Liver (tissue), 8 donors: ENCODE measurements at regions not wholly inside any gene's neighbourhood (a gene's known extent, or its start where the extent isn't known, plus 50 kb on each side); places are given as distances from the start of the nearest gene placed in this dataset.

Experiments
- DNase-seq: peaks from one replicate; pipeline ENCODE4 v3.0.0-alpha.2; 2017; ENCODE audit warnings: low spot score
- H3K27ac ChIP-seq, 2 donors: one replicate each; pipeline ENCODE4 v1.7.0; 2013; ENCODE audit warnings: inconsistent platforms in 2 of 2, low read length in 2 of 2, control low read depth in 1 of 2, low read depth in 1 of 2, mild to moderate bottlenecking in 1 of 2
- H3K27me3 ChIP-seq, 4 donors: one replicate each; pipeline versions ENCODE4 v1.6.1 to v1.7.0; 2013; ENCODE audit warnings: low read length in 3 of 4, inconsistent platforms in 1 of 4, mild to moderate bottlenecking in 1 of 4, moderate library complexity in 1 of 4; ENCODE audit not compliant: control insufficient read depth in 4 of 4, insufficient read depth in 4 of 4
- H3K36me3 ChIP-seq, 4 donors: one replicate each; pipeline versions ENCODE4 v1.6.1 to v1.7.0; 2013; ENCODE audit warnings: low read length in 3 of 4, mild to moderate bottlenecking in 3 of 4, low read depth in 1 of 4, moderate library complexity in 1 of 4; ENCODE audit not compliant: control insufficient read depth in 4 of 4, insufficient read depth in 3 of 4
- H3K4me1 ChIP-seq, 4 donors: one replicate each; pipeline versions ENCODE4 v1.6.1 to v1.7.0; 2013; ENCODE audit warnings: low read length in 3 of 4, mild to moderate bottlenecking in 3 of 4, moderate library complexity in 1 of 4; ENCODE audit not compliant: control insufficient read depth in 4 of 4, insufficient read depth in 4 of 4
- H3K4me3 ChIP-seq, 3 donors: one replicate each; pipeline versions ENCODE4 v1.6.1 to v1.7.0; 2013; ENCODE audit warnings: low read length in 3 of 3, control low read depth in 1 of 3, low read depth in 1 of 3, mild to moderate bottlenecking in 1 of 3
- H3K9ac ChIP-seq, 2 donors: one replicate each; pipeline ENCODE4 v1.7.0; 2013; ENCODE audit warnings: low read length in 2 of 2, mild to moderate bottlenecking in 2 of 2, moderate library complexity in 2 of 2, control low read depth in 1 of 2, low read depth in 1 of 2
- H3K9me3 ChIP-seq, 4 donors: one replicate each; pipeline versions ENCODE4 v1.6.1 to v1.7.0; 2013; ENCODE audit warnings: low read length in 3 of 4; ENCODE audit not compliant: control insufficient read depth in 4 of 4
- CTCF ChIP-seq: fragments of 150-350 bp; IDR thresholded peaks from 2 replicates; pipeline ENCODE4 v1.5.1; 2017; ENCODE audit warnings: improper control_type of control experiment, low read depth, low read length; ENCODE audit not compliant: missing input control
- EGR1 ChIP-seq, 2 donors: IDR thresholded peaks; 2 replicates each; pipeline ENCODE4 v1.6.1; 2016 to 2018; ENCODE audit warnings: antibody characterized with exemption in 2 of 2, low read depth in 2 of 2
- FOXA2 ChIP-seq: IDR thresholded peaks from 2 replicates; pipeline ENCODE4 v1.6.1; 2016; ENCODE audit warnings: antibody characterized with exemption
- GABPA ChIP-seq, 2 donors: IDR thresholded peaks in 1 of 2; conservative IDR thresholded peaks in 1 of 2; 2 replicates each; pipeline ENCODE4 v1.6.1; 2016; ENCODE audit warnings: antibody characterized with exemption in 2 of 2, mild to moderate bottlenecking in 1 of 2, moderate library complexity in 1 of 2
- HNF4A ChIP-seq, 2 donors: conservative IDR thresholded peaks; 2 replicates each; pipeline ENCODE4 v1.6.1; 2016; ENCODE audit warnings: antibody characterized with exemption in 2 of 2, mild to moderate bottlenecking in 2 of 2
- HNF4G ChIP-seq: IDR thresholded peaks from 2 replicates; pipeline ENCODE4 v1.6.1; 2016; ENCODE audit warnings: antibody characterized with exemption
- JUND ChIP-seq, 2 donors: IDR thresholded peaks; 2 replicates each; pipeline ENCODE4 v1.6.1; 2016; ENCODE audit warnings: antibody characterized with exemption in 2 of 2
- MAX ChIP-seq: IDR thresholded peaks from 2 replicates; pipeline ENCODE4 v1.6.1; 2016; ENCODE audit warnings: antibody characterized with exemption
- NR2F2 ChIP-seq: IDR thresholded peaks from 2 replicates; pipeline ENCODE4 v1.6.1; 2016; ENCODE audit warnings: antibody characterized with exemption
- REST ChIP-seq: IDR thresholded peaks from 2 replicates; pipeline ENCODE4 v1.6.1; 2016; ENCODE audit warnings: antibody characterized with exemption, mild to moderate bottlenecking
- RXRA ChIP-seq, 2 donors: IDR thresholded peaks; 2 replicates each; pipeline ENCODE4 v1.6.1; 2017 to 2018; ENCODE audit warnings: antibody characterized with exemption in 2 of 2, mild to moderate bottlenecking in 1 of 2
- SP1 ChIP-seq: IDR thresholded peaks from 2 replicates; pipeline ENCODE4 v1.6.1; 2018; ENCODE audit warnings: antibody characterized with exemption, mild to moderate bottlenecking
- TAF1 ChIP-seq: conservative IDR thresholded peaks from 2 replicates; pipeline ENCODE4 v1.6.1; 2016; ENCODE audit warnings: antibody characterized with exemption, mild to moderate bottlenecking
- YY1 ChIP-seq: IDR thresholded peaks from 2 replicates; pipeline ENCODE4 v1.6.1; 2016; ENCODE audit warnings: antibody characterized with exemption, mild to moderate bottlenecking
- ZBTB33 ChIP-seq: IDR thresholded peaks from 2 replicates; pipeline ENCODE4 v1.6.1; 2016; ENCODE audit warnings: antibody characterized with exemption
- WGBS: extraction: QIAGEN DNeasy Blood & Tissue Kit; methylation state at CpG from one replicate; pipeline ENCODE4 v1.1.7; 2013; 5-methylcytosine and 5-hydroxymethylcytosine counted together
- donor health status: healthy.
- donor health status: healthy.
- donor health status: healthy.
- donor health status: healthy.
- donor health status: healthy.

GRCh38 chr1:172834609-172835008 lies 175.7 kb downstream of the FASLG start (continued):
- no peak for TF ChIP-seq RXRA (IDR thresholded peaks at IDR 0.05)
- TF ChIP-seq EGR1 (IDR thresholded peaks at IDR 0.05; ENCODE audit: low read depth in 2 of 2) = no peak
- TF ChIP-seq TAF1 = no peak
- no peak for TF ChIP-seq SP1

- DNase-seq = no peak
- 97% methylated on average over 2 of the region's 2 CpGs for WGBS
- H3K36me3 ChIP-seq = no peaks in the 10 kb centered on the region
- TF ChIP-seq REST = no peak
- H3K27me3 ChIP-seq = no peaks in the 10 kb centered on the region
- H3K9me3 ChIP-seq = no peaks in the 10 kb centered on the region
- no peak overlapping the region for H3K4me3 ChIP-seq
- H3K9ac ChIP-seq = no peak overlapping the region
- no peak overlapping the region for H3K27ac ChIP-seq
- no peaks in the 10 kb centered on the region for H3K4me1 ChIP-seq
Measured at GRCh38 chr1:172835834-172836233, 176.9 kb downstream of the FASLG start.

GRCh38 chr1:172837816-172838679 lies 179.1 kb downstream of the FASLG start:
- H3K27me3 ChIP-seq = no peaks in the 10 kb centered on the region
- no peak overlapping the region for H3K27ac ChIP-seq
- H3K4me3 ChIP-seq = no peak overlapping the region
- H3K4me1 ChIP-seq = no peaks in the 10 kb centered on the region
- H3K9ac ChIP-seq = no peak overlapping the region
- no peaks in the 10 kb centered on the region for H3K36me3 ChIP-seq
- 80% methylated on average over 6 of the region's 6 CpGs for WGBS
- TF ChIP-seq ZBTB33 (no peak), YY1 (no peak), EGR1 (IDR thresholded peaks at IDR 0.05; ENCODE audit: low read depth in 2 of 2) (no peak), HNF4A (conservative IDR thresholded peaks at IDR 0.05) (no peak), NR2F2 (no peak), CTCF (no peak), FOXA2 (no peak), MAX (no peak), GABPA (IDR thresholded peaks at IDR 0.05 in 1 of 2, conservative IDR thresholded peaks at IDR 0.05 in 1 of 2) (no peak), JUND (IDR thresholded peaks at IDR 0.05) (no peak), HNF4G (no peak)
- no peaks in the 10 kb centered on the region for H3K9me3 ChIP-seq
- no peak for DNase-seq
